ENCODE measurements at regions not wholly inside any gene's neighbourhood (a gene's known extent, or its start where the extent isn't known, plus 50 kb on each side); places are given as distances from the start of the nearest gene placed in this dataset.
A peak's percentile ranks its signal among the peaks of the same experiment; 100 is the strongest.

DNA sequence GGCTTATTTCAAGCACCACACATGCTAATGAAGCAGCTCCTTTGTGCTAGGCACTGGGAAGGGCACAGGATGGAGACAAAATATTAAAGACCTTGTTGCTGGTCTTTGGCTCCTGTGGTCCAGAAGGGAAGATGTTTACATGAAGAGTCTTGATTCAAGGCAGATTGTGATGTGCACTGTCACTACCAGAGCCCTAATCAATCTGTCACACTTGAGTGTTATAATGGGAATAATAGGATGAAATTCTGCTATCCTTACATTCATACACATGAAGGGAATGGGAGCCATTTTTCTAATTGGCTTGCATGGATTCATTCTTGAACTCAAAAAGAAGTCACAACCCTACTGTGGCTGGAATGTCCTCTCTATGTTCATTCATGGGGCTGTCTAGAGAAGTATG lies 203.0 kb downstream of the SEC61B start:
- ATAC-seq (replicated peaks in 1 of 2) (no peak), DNase-seq (no peak)
- Mint-ChIP-seq H3K27ac (no peak overlapping the region), H3K4me1 (ENCODE audit: low read depth) (no peaks in the 10 kb centered on the region), H3K9me3 (no peaks in the 10 kb centered on the region), H3K27me3 (ENCODE audit: low read depth) (peaks cover 23% of the 10 kb centered on the region), H3K36me3 (ENCODE audit: insufficient read depth in 2 of 2) (no peaks in the 10 kb centered on the region), H3K4me3 (no peak overlapping the region)

DNA sequence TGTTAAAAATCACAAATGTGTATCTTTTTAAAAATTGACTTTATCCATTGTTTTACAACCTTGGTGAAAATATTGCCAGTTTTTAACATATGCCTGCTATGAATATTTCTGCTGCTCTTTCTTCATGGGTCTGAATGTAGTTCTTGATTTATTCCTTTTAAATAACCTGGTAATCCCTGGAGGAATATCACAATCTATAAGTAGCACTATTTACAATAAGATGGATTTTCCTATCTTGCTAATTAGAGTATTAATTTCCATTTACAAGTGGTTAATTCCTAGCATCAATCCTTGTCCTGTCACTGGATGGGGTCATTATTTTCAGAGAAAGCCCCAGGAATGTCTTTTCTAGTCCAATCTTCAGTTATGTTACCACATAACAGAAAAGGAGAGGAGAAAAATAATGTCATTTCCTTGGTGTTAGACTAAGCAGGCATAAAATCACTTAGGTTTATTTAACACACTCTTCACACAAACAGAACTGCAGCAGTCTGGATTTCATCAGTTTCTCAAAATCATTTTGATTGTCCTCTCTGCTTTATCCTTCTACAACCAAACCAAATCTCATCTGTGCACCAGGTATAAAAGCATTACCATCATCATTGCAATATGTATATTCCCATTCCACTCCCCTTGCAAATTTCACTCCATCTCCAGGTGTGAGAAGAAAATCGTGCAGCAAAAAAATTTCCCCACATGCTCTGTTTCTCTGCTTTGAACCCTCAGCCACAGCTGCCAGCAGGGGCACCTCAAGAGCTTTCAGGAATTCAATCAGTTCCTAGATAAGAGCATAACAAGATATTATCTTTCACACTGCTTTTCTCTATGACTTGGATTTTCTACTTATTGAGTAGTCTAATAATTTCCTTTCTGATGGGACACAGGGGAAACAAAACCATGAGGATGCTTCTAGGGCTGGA lies 204.1 kb downstream of the SEC61B start:
- H3K36me3 Mint-ChIP-seq (ENCODE audit: insufficient read depth in 2 of 2): no peaks in the 10 kb centered on the region
- no peak overlapping the region for H3K27ac Mint-ChIP-seq
- H3K4me3 Mint-ChIP-seq: no peak overlapping the region
- H3K9me3 Mint-ChIP-seq: no peaks in the 10 kb centered on the region
- ATAC-seq (replicated peaks in 1 of 2): no peak
- H3K4me1 Mint-ChIP-seq (ENCODE audit: low read depth): no peaks in the 10 kb centered on the region
- DNase-seq: no peak
- H3K27me3 Mint-ChIP-seq (ENCODE audit: low read depth): peaks cover 23% of the 10 kb centered on the region

GRCh38 chr9:99427260-99427659 lies 205.2 kb downstream of the SEC61B start:
- Mint-ChIP-seq H3K27me3 (ENCODE audit: low read depth) (peaks cover 23% of the 10 kb centered on the region), H3K4me1 (ENCODE audit: low read depth) (no peaks in the 10 kb centered on the region)

GRCh38 chr9:99430301-99430700 lies 208.2 kb downstream of the SEC61B start:
- DNase-seq (no peak), ATAC-seq (replicated peaks in 1 of 2) (no peak)
- H3K9me3 Mint-ChIP-seq: no peaks in the 10 kb centered on the region
- peaks cover 16% of the 10 kb centered on the region for H3K4me1 Mint-ChIP-seq (ENCODE audit: low read depth)
- H3K4me3 Mint-ChIP-seq: no peak overlapping the region
- H3K27me3 Mint-ChIP-seq (ENCODE audit: low read depth): peaks cover 23% of the 10 kb centered on the region
- H3K36me3 Mint-ChIP-seq (ENCODE audit: insufficient read depth in 2 of 2): no peaks in the 10 kb centered on the region
- H3K27ac Mint-ChIP-seq: no peak overlapping the region

More at GRCh38 chr9:99427260-99427659, 205.2 kb downstream of the SEC61B start:
- Mint-ChIP-seq H3K27ac (no peak overlapping the region), H3K36me3 (ENCODE audit: insufficient read depth in 2 of 2) (no peaks in the 10 kb centered on the region), H3K9me3 (no peaks in the 10 kb centered on the region), H3K4me3 (no peak overlapping the region)
- DNase-seq (no peak), ATAC-seq (replicated peaks in 1 of 2) (no peak)

GRCh38 chr9:99431103-99431502 lies 209.0 kb downstream of the SEC61B start:
- peaks cover 16% of the 10 kb centered on the region for H3K4me1 Mint-ChIP-seq (ENCODE audit: low read depth)
- H3K27me3 Mint-ChIP-seq (ENCODE audit: low read depth): peaks cover 20% of the 10 kb centered on the region
- H3K4me3 Mint-ChIP-seq: no peak overlapping the region
- DNase-seq (no peak), ATAC-seq (replicated peaks in 1 of 2) (no peak)
- no peaks in the 10 kb centered on the region for H3K36me3 Mint-ChIP-seq (ENCODE audit: insufficient read depth in 2 of 2)
- peak overlapping the region; percentile 20 for H3K27ac Mint-ChIP-seq
- H3K9me3 Mint-ChIP-seq: no peaks in the 10 kb centered on the region

- Mint-ChIP-seq H3K9me3 (no peaks in the 10 kb centered on the region), H3K4me3 (no peak overlapping the region), H3K4me1 (ENCODE audit: low read depth) (peaks cover 16% of the 10 kb centered on the region), H3K36me3 (ENCODE audit: insufficient read depth in 2 of 2) (no peaks in the 10 kb centered on the region), H3K27me3 (ENCODE audit: low read depth) (peaks cover 10% of the 10 kb centered on the region), H3K27ac (no peak overlapping the region)
- DNase-seq: no peak
- no peak for ATAC-seq (replicated peaks in 1 of 2)
These were observed 210.0 kb downstream of the SEC61B start for GRCh38 chr9:99432075-99432474.

DNA sequence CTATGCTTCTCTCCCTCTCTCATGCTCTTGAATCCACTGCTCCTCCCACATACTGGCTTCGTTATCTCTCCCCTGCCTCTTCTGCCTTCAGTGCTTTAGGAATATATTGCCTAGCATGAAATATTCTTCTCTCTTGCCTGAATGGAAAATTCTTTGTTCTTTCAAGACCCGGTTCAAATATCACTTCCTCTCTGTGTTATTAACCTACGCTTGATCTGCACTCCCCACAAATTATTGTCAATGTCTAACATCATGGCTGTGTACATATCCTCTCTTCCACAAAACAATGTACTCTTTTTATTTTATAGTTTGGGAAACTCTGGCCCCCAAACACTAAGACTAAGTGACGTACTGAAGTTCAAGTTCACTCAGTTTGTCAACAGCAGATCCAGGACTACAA lies 211.0 kb downstream of the SEC61B start:
- Mint-ChIP-seq H3K27ac (peak overlapping the region; percentile 83), H3K9me3 (no peaks in the 10 kb centered on the region), H3K27me3 (ENCODE audit: low read depth) (peaks cover under 1% of the 10 kb centered on the region), H3K36me3 (ENCODE audit: insufficient read depth in 2 of 2) (no peaks in the 10 kb centered on the region), H3K4me1 (ENCODE audit: low read depth) (peaks cover 19% of the 10 kb centered on the region), H3K4me3 (peak overlapping the region in 1 of 2 donors; percentile 61)
- ATAC-seq (replicated peaks in 1 of 2): no peak
- DNase-seq: no peak

DNA sequence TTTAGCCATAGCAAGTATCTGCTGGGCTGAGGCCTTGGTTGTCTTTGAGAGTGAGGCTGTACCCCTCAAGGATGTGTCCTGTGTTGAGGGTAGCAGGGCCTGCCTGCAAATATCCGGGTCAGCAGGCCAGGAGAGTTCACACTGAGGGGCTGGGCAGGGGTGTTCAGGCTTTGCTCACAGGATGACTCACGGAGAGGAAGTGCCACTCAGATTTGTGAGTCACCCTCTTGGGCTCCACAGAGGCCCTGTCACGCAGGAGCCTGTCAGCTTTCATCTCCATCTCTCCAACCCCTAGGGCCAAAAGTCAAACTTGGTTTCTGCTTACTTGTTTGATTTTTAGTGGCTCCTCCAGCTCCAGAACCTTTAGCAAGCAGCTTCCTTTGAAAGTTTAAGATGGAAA lies 211.5 kb downstream of the SEC61B start:
- Mint-ChIP-seq H3K4me1 (ENCODE audit: low read depth) (peaks cover 22% of the 10 kb centered on the region), H3K9me3 (no peaks in the 10 kb centered on the region), H3K27me3 (ENCODE audit: low read depth) (no peaks in the 10 kb centered on the region), H3K4me3 (peak overlapping the region in 1 of 2 donors; percentile 61), H3K27ac (peak overlapping the region; percentile 83), H3K36me3 (ENCODE audit: insufficient read depth in 2 of 2) (no peaks in the 10 kb centered on the region)
- ATAC-seq (replicated peaks in 1 of 2) (peak; percentile 100), DNase-seq (peak; percentile 73 to 80)

DNA sequence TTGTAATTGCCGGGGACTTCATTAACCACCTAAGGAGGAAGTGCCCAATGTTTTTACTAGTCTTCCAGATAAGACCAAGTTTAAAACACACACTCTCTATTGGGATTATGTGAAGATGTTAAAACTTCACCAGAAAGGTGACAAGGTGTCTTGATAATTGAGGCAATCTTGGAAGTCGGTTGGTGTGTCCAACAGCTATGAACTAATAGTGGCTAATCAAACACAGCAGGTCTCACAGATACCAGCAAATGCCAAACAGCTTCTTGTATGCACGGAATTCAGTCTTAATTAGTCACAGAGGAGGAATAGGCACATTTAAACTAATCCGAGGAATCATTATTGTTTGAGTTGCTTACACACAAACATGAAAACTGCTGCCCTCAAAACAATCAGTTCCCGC lies 214.5 kb downstream of the SEC61B start:
- ATAC-seq (replicated peaks in 1 of 2): no peak
- Mint-ChIP-seq H3K36me3 (ENCODE audit: insufficient read depth in 2 of 2) (no peaks in the 10 kb centered on the region), H3K27ac (no peak overlapping the region), H3K4me3 (no peak overlapping the region), H3K9me3 (peaks cover 0 to 1% of the 10 kb centered on the region in 2 donors), H3K27me3 (ENCODE audit: low read depth) (no peaks in the 10 kb centered on the region), H3K4me1 (ENCODE audit: low read depth) (peaks cover 22% of the 10 kb centered on the region)
- no peak for DNase-seq

DNA sequence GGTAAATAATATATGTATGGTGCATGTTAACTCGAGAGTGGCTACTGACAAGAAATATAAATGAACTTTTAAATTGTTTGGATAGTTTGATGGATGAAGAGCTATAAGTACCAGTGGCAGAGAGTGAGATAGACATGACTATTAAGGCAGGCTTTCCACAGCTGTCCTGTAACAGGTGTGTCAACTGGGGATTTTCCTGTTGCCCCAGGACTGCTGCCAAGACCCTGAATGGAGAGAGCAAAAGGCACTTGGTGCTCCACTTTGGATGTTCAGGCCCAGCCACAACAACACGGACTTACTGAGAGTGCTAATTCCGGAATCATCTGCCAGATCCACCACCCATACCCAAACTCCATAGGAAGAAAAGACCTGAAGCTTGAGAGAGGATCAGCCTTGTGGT lies 215.1 kb downstream of the SEC61B start:
- H3K36me3 Mint-ChIP-seq (ENCODE audit: insufficient read depth in 2 of 2): no peaks in the 10 kb centered on the region
- no peak for ATAC-seq (replicated peaks in 1 of 2)

GRCh38 chr9:99438596-99438995 lies 216.5 kb downstream of the SEC61B start:
- peaks cover 0 to 1% of the 10 kb centered on the region in 2 donors for H3K9me3 Mint-ChIP-seq
- H3K27me3 Mint-ChIP-seq (ENCODE audit: low read depth): no peaks in the 10 kb centered on the region
- ATAC-seq (replicated peaks in 1 of 2) (no peak), DNase-seq (no peak)
- no peak overlapping the region for H3K4me3 Mint-ChIP-seq
- no peak overlapping the region for H3K27ac Mint-ChIP-seq
- H3K4me1 Mint-ChIP-seq (ENCODE audit: low read depth): peaks cover 14% of the 10 kb centered on the region
- H3K36me3 Mint-ChIP-seq (ENCODE audit: insufficient read depth in 2 of 2): no peaks in the 10 kb centered on the region

More for the DNA sequence above, 215.1 kb downstream of the SEC61B start:
- DNase-seq: no peak
- Mint-ChIP-seq H3K4me3 (no peak overlapping the region), H3K9me3 (peaks cover 0 to 1% of the 10 kb centered on the region in 2 donors), H3K27me3 (ENCODE audit: low read depth) (no peaks in the 10 kb centered on the region), H3K27ac (peak overlapping the region; percentile 16), H3K4me1 (ENCODE audit: low read depth) (peaks cover 22% of the 10 kb centered on the region)

DNA sequence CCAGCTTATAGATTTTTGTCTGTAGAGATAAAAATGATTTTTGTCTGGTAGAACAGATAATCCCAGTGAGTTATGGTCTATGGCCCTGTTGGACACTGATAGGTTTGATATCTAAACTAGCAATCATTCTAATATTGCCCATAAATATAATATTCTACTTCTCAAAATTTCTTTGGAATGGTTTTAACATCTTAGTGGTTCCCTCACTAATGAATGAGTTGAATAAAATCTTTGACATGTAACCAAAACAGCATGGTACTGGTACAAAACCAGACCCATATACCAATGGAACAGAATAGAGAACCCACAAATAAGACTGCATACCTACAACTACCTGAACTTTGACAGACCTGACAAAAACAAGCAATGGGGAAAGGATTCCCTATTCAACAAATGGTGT lies 219.7 kb downstream of the SEC61B start:
- ATAC-seq (replicated peaks in 1 of 2) (no peak), DNase-seq (no peak)
- H3K4me3 Mint-ChIP-seq: no peak overlapping the region
- H3K4me1 Mint-ChIP-seq (ENCODE audit: low read depth): peaks cover 7% of the 10 kb centered on the region
- no peaks in the 10 kb centered on the region for H3K36me3 Mint-ChIP-seq (ENCODE audit: insufficient read depth in 2 of 2)
- H3K9me3 Mint-ChIP-seq: peaks cover 0 to 1% of the 10 kb centered on the region in 2 donors
- no peak overlapping the region for H3K27ac Mint-ChIP-seq
- peaks cover 13% of the 10 kb centered on the region for H3K27me3 Mint-ChIP-seq (ENCODE audit: low read depth)

- Mint-ChIP-seq H3K27ac (no peak overlapping the region), H3K27me3 (ENCODE audit: low read depth) (peaks cover 36% of the 10 kb centered on the region), H3K9me3 (no peaks in the 10 kb centered on the region), H3K36me3 (ENCODE audit: insufficient read depth in 2 of 2) (no peaks in the 10 kb centered on the region), H3K4me3 (no peak overlapping the region), H3K4me1 (ENCODE audit: low read depth) (no peaks in the 10 kb centered on the region)
- ATAC-seq (replicated peaks in 1 of 2) (no peak), DNase-seq (no peak)
These were observed 223.3 kb downstream of the SEC61B start for GRCh38 chr9:99445371-99445891.

All from activated T-cell treated with anti-CD3 and anti-CD28 coated beads, Interleukin-2, amount 50 U/mL, for 72 hours (primary cell).